Progenitor cell of endocrine pancreas (in vitro differentiated cells): ENCODE measurements at regions not wholly inside any gene's neighbourhood (a gene's known extent, or its start where the extent isn't known, plus 50 kb on each side); places are given as distances from the start of the nearest gene placed in this dataset.

Experiments
- DNase-seq: peaks from one replicate; pipeline ENCODE4 v3.0.0; 2021; ENCODE audit warnings: low spot score; ENCODE audit not compliant: unreplicated experiment
- H3K27ac Mint-ChIP-seq: 2 replicates; pipeline ENCODE4 v1.8.0; 2021; ENCODE audit warnings: mild to moderate bottlenecking, moderate library complexity, mixed read lengths
- H3K27me3 Mint-ChIP-seq: 2 replicates; pipeline ENCODE4 v1.8.0; 2021; ENCODE audit warnings: mixed read lengths
- H3K36me3 Mint-ChIP-seq: 2 replicates; pipeline ENCODE4 v1.8.0; 2022; ENCODE audit warnings: mixed read lengths; ENCODE audit not compliant: insufficient read depth
- H3K4me1 Mint-ChIP-seq: 2 replicates; pipeline ENCODE4 v1.8.0; 2021; ENCODE audit warnings: low read depth, mixed read lengths
- H3K4me3 Mint-ChIP-seq: 2 replicates; pipeline ENCODE4 v1.8.0; 2021; ENCODE audit warnings: low read depth, mild to moderate bottlenecking, moderate library complexity, mixed read lengths
- H3K9me3 Mint-ChIP-seq: 2 replicates; pipeline ENCODE4 v1.8.0; 2021; ENCODE audit warnings: low read depth, mixed read lengths
- TF ChIP-seq, protein P1 (sequence below): fragments of 200-600 bp; sonication (generic); IDR thresholded peaks from one replicate; pipeline ENCODE4 v1.5.0; 2021; ENCODE audit warnings: antibody characterized with exemption, mild to moderate bottlenecking; ENCODE audit not compliant: unreplicated experiment

DNA sequence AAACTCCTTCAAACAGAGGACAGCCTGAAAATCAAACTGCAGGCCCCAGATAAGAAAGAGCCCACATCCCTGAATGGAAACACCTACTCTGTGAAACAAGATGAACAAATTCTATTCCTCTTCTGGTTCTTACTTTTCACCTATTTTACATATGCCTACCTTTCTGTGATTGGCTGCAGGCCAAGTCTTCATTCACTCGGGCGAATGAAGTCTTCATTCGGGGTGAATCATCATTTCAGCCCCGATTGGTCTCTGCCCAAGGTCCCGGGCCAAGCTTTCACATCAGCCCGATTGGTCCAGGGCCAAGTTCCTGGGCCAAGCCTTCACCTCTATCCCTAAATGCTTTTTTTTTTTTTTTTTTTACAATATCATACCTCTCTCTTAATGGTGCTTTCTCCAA is 529.8 kb upstream of the ACTRT1 start:
- Mint-ChIP-seq H3K27ac (no peak overlapping the region), H3K4me1 (no peaks in the 10 kb centered on the region), H3K36me3 (no peaks in the 10 kb centered on the region), H3K4me3 (no peak overlapping the region), H3K27me3 (no peaks in the 10 kb centered on the region), H3K9me3 (peaks cover 20% of the 10 kb centered on the region)
- no peak for DNase-seq
- TF ChIP-seq, protein P1, sequence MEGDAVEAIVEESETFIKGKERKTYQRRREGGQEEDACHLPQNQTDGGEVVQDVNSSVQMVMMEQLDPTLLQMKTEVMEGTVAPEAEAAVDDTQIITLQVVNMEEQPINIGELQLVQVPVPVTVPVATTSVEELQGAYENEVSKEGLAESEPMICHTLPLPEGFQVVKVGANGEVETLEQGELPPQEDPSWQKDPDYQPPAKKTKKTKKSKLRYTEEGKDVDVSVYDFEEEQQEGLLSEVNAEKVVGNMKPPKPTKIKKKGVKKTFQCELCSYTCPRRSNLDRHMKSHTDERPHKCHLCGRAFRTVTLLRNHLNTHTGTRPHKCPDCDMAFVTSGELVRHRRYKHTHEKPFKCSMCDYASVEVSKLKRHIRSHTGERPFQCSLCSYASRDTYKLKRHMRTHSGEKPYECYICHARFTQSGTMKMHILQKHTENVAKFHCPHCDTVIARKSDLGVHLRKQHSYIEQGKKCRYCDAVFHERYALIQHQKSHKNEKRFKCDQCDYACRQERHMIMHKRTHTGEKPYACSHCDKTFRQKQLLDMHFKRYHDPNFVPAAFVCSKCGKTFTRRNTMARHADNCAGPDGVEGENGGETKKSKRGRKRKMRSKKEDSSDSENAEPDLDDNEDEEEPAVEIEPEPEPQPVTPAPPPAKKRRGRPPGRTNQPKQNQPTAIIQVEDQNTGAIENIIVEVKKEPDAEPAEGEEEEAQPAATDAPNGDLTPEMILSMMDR, result no peak

DNA sequence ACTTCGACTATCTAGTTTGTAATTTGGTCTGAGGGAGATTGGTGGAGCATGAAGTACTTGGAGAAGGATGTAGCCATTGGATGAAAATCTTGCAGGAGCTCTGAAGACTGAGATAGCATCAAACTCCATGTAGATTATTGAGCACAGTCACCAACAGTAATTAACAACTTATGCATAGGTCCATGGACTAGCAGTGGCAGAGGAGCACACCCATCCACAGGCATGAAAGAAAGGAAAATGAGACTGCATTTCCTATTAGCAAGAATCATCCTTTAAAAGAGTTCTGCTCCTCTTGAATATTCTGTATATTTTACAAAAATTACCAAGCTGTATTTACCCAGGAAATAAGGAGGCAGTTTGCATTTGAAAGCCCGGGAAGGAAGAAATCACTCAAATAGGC is 529.4 kb upstream of the ACTRT1 start:
- Mint-ChIP-seq H3K36me3 (no peaks in the 10 kb centered on the region), H3K27ac (no peak overlapping the region), H3K4me3 (no peak overlapping the region), H3K27me3 (no peaks in the 10 kb centered on the region), H3K9me3 (peaks cover 23% of the 10 kb centered on the region), H3K4me1 (no peaks in the 10 kb centered on the region)
- TF ChIP-seq, protein P1, result no peak
- DNase-seq, result no peak

DNA sequence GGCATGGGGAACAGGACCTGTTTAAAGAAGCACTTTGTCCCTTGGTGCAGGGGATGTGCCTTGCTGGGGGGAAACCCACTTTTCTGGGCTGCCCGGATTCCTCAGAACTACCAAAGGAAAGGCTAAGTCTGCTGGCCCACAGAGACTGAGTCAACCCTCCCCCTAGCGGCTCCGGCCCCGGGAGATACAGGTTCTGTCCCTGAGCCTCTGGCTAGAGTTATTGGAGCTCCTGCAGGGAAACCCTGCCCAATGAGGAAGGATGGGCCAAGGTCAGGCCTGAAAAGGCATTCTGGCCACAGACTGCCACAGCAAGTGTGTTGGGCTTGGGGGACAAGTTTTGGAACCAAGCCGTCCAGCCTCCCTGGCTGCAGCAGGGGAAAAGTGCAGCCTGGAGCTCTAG is 490.9 kb upstream of the ACTRT1 start:
- H3K27me3 Mint-ChIP-seq, result no peaks in the 10 kb centered on the region
- H3K4me1 Mint-ChIP-seq, result no peaks in the 10 kb centered on the region
- peaks cover 5% of the 10 kb centered on the region for H3K36me3 Mint-ChIP-seq

DNA sequence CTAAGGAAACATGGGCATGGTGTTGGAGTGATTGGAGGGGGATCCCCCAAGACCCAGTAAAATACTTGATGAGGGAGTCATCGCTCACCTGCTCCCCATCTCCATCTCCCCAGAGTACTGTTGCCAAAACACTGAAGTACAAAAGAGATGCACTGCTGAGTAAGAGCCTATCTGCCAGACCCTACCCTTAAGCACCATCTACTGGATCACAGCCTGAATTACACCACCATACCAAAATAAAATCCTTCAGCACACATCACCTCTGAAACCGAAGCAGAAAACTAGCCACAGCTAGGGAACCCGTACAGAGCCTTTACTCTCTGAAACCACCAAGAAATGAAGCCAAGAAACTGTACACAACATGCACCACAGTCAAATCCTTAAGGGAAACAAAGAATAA is 466.3 kb upstream of the ACTRT1 start:
- Mint-ChIP-seq H3K4me3 (no peak overlapping the region), H3K27me3 (no peaks in the 10 kb centered on the region), H3K27ac (no peak overlapping the region), H3K9me3 (peaks cover 39% of the 10 kb centered on the region), H3K36me3 (no peaks in the 10 kb centered on the region), H3K4me1 (peaks cover 2% of the 10 kb centered on the region)
- TF ChIP-seq, protein P1, result peak; percentile 43
- no peak for DNase-seq

More for the DNA sequence above, 490.9 kb upstream of the ACTRT1 start:
- H3K4me3 Mint-ChIP-seq, result no peak overlapping the region
- TF ChIP-seq, protein P1, result no peak
- no peak overlapping the region for H3K27ac Mint-ChIP-seq
- no peak for DNase-seq
- H3K9me3 Mint-ChIP-seq, result peaks cover 63% of the 10 kb centered on the region

DNA sequence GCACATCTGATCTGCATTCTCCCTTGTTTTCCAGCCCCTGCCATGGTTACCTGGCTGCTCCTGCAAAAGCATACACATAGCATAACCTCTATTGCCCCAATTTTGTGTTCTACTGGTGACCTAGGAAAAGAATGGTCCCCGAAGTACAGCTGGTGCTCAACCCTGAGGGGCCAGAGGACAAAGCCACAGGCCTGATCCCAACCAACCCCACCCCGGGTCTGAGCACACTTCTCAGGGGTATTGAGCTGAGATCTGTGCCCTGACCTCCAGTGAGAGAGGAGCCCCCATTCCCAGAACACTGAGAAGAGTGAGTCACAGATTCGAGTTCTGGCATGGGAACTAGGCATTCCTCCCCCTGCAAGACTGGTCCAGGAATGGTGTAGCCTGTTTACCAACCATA is 465.5 kb upstream of the ACTRT1 start:
- no peak overlapping the region for H3K27ac Mint-ChIP-seq
- peaks cover 33% of the 10 kb centered on the region for H3K9me3 Mint-ChIP-seq
- H3K27me3 Mint-ChIP-seq, result no peaks in the 10 kb centered on the region

More for the DNA sequence above, 465.5 kb upstream of the ACTRT1 start:
- no peaks in the 10 kb centered on the region for H3K36me3 Mint-ChIP-seq
- no peak overlapping the region for H3K4me3 Mint-ChIP-seq
- TF ChIP-seq, protein P1, result no peak
- peaks cover 2% of the 10 kb centered on the region for H3K4me1 Mint-ChIP-seq
- DNase-seq, result no peak
